Left ventricle myocardium inferior (tissue), 1 donor: ENCODE measurements at regions not wholly inside any gene's neighbourhood (a gene's known extent, or its start where the extent isn't known, plus 50 kb on each side); places are given as distances from the start of the nearest gene placed in this dataset.

Source experiments
- DNase-seq: peaks from one replicate; pipeline ENCODE4 v3.0.0-alpha.2; 2020
- H3K27ac ChIP-seq: fragments of 200-600 bp; replicated peaks from 2 replicates; pipeline ENCODE4 v1.8.0; 2021
- H3K27me3 ChIP-seq: fragments of 200-600 bp; 2 replicates; pipeline ENCODE4 v1.8.0; 2021; ENCODE audit warnings: low read depth
- H3K36me3 ChIP-seq: fragments of 200-600 bp; 2 replicates; pipeline ENCODE4 v1.8.0; 2021
- H3K4me1 ChIP-seq: fragments of 200-600 bp; 2 replicates; pipeline ENCODE4 v1.8.0; 2021
- H3K4me3 ChIP-seq: fragments of 200-600 bp; 2 replicates; pipeline ENCODE4 v1.8.0; 2021; ENCODE audit warnings: mild to moderate bottlenecking, moderate library complexity
- H3K9me3 ChIP-seq: fragments of 200-600 bp; replicated peaks from 2 replicates; pipeline ENCODE4 v1.8.0; 2021
- intact Hi-C: fragments of 100-400 bp; cut with micrococcal nuclease; formaldehyde crosslinking; loops from one replicate; pipeline ENCODE4 v1.11.0; 2022
- TF ChIP-seq, protein P1 (sequence below): fragments of 200-600 bp; IDR thresholded peaks from 2 replicates; pipeline ENCODE4 v1.8.0; 2021; ENCODE audit warnings: antibody characterized with exemption, mild to moderate bottlenecking, borderline replicate concordance
- donor health status: DM: no; HTN: yes; CAD: no; lungs with severe emphysema.

DNA sequence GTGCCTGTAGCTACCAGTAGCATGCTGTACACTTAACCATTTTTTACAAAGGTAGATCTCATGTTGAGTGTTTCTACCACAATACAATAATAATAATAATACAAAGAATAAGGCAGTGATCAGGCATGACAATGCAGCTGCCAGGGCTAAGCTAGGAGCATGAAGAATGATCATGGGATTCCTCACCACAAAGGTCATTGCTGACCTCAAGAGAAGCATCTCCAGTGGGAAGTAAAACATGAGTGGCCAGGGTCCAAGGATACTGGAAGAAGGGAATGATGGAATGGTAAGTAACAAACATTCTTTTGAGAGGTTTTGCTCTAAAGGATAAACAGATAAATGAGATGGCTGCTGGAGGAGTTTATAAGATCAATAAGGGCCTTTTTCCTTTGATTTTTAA is 591.1 kb downstream of the TNS3 start:
- Histone ChIP-seq H3K27me3 (no peaks in the 10 kb centered on the region), H3K4me3 (no peak overlapping the region), H3K4me1 (peaks cover 5% of the 10 kb centered on the region), H3K9me3 (no peaks in the 10 kb centered on the region), H3K27ac (no peak overlapping the region), H3K36me3 (no peaks in the 10 kb centered on the region)
- TF ChIP-seq, protein P1, sequence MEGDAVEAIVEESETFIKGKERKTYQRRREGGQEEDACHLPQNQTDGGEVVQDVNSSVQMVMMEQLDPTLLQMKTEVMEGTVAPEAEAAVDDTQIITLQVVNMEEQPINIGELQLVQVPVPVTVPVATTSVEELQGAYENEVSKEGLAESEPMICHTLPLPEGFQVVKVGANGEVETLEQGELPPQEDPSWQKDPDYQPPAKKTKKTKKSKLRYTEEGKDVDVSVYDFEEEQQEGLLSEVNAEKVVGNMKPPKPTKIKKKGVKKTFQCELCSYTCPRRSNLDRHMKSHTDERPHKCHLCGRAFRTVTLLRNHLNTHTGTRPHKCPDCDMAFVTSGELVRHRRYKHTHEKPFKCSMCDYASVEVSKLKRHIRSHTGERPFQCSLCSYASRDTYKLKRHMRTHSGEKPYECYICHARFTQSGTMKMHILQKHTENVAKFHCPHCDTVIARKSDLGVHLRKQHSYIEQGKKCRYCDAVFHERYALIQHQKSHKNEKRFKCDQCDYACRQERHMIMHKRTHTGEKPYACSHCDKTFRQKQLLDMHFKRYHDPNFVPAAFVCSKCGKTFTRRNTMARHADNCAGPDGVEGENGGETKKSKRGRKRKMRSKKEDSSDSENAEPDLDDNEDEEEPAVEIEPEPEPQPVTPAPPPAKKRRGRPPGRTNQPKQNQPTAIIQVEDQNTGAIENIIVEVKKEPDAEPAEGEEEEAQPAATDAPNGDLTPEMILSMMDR: no peak
- DNase-seq: no peak
- intact Hi-C loops: no loop called here

DNA sequence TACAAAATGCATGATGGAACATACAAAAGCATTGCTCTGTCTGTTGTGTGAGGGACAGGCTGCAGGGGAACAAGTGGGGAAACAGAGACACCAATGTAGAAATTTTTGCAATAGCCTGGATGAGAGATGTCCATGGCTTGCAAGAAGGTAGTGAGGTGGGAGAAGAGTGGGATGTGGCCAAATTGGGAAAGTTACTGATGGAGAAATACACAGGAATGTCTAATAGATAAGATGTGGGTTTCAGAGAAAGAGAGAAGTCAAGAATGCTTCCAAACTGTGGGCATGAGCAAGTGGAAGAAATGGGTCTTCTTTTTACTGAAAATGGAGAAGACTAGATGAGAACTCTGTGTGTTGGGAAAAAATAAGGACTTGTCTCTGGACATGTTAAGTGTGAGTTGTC is 592.7 kb downstream of the TNS3 start:
- TF ChIP-seq, protein P1: no peak
- DNase-seq: no peak
- Histone ChIP-seq H3K4me1 (peaks cover 5% of the 10 kb centered on the region), H3K36me3 (no peaks in the 10 kb centered on the region), H3K4me3 (no peak overlapping the region), H3K27me3 (no peaks in the 10 kb centered on the region), H3K9me3 (no peaks in the 10 kb centered on the region), H3K27ac (no peak overlapping the region)
- intact Hi-C loops: no loop called here

DNA sequence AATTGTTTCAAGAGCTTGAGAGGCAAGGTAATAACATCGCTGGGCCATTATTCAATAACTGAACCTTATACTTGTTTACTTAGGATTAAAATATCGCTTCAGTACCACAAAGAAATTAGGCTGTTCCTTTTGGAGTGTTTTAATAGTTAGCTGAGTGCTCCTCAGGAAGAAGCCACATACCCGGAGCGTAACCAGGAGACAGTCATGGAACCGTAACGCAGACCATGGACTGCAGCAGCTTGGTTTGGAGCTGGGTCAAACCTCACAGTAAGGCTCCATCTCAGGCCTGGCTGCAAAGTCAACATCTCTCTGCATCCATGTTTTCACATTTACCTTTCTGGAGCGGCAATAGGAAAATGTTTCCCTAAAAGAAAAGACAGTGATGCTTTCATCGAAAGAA is 599.0 kb downstream of the TNS3 start:
- TF ChIP-seq, protein P1: no peak
- no peaks in the 10 kb centered on the region for H3K9me3 ChIP-seq
- H3K36me3 ChIP-seq: no peaks in the 10 kb centered on the region

DNA sequence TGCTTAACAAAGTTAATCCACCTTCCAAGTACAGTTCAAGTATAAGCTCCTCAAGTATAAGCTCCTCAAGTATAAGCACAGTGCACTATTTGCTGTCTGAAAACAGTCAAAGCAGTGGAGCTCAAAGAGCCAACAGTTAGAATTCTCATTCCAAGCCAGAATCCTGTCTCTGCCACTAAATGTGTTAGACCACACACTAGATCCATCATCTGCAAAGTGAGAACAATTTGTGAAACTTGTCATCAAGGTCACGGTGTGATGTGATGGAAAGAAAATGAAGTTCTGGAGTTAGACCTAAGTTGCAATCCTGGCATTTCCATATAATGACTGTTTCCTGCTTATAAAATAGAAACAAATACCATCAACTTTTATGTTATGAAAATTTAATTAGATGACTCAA is 602.5 kb downstream of the TNS3 start:
- Histone ChIP-seq H3K4me3 (no peak overlapping the region), H3K9me3 (no peaks in the 10 kb centered on the region), H3K27me3 (no peaks in the 10 kb centered on the region), H3K36me3 (no peaks in the 10 kb centered on the region), H3K27ac (no peak overlapping the region), H3K4me1 (no peaks in the 10 kb centered on the region)
- TF ChIP-seq, protein P1: no peak
- no peak for DNase-seq
- intact Hi-C loops: no loop called here

More for the DNA sequence above, 599.0 kb downstream of the TNS3 start:
- Histone ChIP-seq H3K4me3 (no peak overlapping the region), H3K27ac (no peak overlapping the region), H3K27me3 (no peaks in the 10 kb centered on the region), H3K4me1 (no peaks in the 10 kb centered on the region)
- DNase-seq: no peak
- intact Hi-C loops: no loop called here

DNA sequence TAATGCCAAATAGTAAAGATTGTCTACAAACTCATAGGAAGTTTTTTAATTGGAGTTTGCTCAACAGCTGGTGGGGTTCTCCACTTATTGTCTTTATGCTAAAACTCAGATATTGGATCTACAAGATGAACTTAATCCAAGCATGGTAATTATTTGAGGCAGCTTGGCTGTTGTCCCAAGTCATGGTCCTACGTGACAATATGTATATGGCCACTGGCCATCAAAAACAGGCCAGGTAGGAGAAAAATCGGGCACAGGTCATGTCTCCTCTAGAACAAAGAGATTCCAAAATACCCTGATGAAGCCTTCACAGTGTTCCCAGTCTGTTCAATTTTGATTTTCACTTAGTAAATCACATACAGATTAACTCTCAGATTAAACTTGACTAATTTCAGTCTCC is 606.4 kb downstream of the TNS3 start:
- Histone ChIP-seq H3K4me1 (no peaks in the 10 kb centered on the region), H3K27me3 (no peaks in the 10 kb centered on the region), H3K27ac (no peak overlapping the region), H3K36me3 (no peaks in the 10 kb centered on the region), H3K9me3 (no peaks in the 10 kb centered on the region), H3K4me3 (no peak overlapping the region)
- TF ChIP-seq, protein P1: no peak
- intact Hi-C loops: no loop called here
- no peak for DNase-seq

DNA sequence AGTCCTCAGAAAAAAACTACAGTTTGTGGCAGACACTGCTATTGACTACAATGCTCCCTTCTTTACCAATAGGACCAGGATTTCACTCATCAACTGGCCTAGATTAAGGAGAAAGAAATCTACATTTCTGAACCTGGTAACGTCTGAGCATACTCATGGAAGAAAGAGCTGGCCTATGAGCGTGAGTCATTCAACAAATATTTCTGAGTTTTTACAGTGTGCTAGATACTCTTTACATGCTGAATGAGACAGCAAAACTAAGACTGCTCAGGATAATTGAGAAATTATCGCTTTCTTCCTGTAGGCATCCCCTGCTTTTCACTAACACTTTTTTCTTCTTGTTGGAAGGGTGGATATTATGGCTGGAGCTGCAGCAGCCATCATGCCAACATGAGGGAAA is 609.7 kb downstream of the TNS3 start:
- intact Hi-C loops: no loop called here
- H3K36me3 ChIP-seq: no peaks in the 10 kb centered on the region
- no peaks in the 10 kb centered on the region for H3K27me3 ChIP-seq
- no peak overlapping the region for H3K27ac ChIP-seq
- no peak overlapping the region for H3K4me3 ChIP-seq
- peaks cover 14% of the 10 kb centered on the region for H3K9me3 ChIP-seq
- no peaks in the 10 kb centered on the region for H3K4me1 ChIP-seq
- TF ChIP-seq, protein P1: no peak
- DNase-seq: no peak
